GM19099 (cell line): ENCODE measurements at regions not wholly inside any gene's neighbourhood (a gene's known extent, or its start where the extent isn't known, plus 50 kb on each side); places are given as distances from the start of the nearest gene placed in this dataset.

ENCODE experiments used
- POLR2A ChIP-seq: IDR thresholded peaks from 3 replicates; pipeline ENCODE4 v1.6.1; 2011; ENCODE audit warnings: low read depth; ENCODE audit not compliant: insufficient read length; ENCODE audit errors: extremely low read depth

- no peak for TF ChIP-seq POLR2A
These were observed 60.9 kb upstream of the MGAT5 start for GRCh38 chr2:134193006-134193405.

GRCh38 chr2:134194519-134194918, 59.4 kb upstream of the MGAT5 start:
- no peak for TF ChIP-seq POLR2A

GRCh38 chr2:134195341-134195740, 58.5 kb upstream of the MGAT5 start:
- no peak for TF ChIP-seq POLR2A

GRCh38 chr2:134197445-134197844, 56.4 kb upstream of the MGAT5 start:
- TF ChIP-seq POLR2A: no peak

GRCh38 chr2:134198006-134198634, 55.8 kb upstream of the MGAT5 start:
- no peak for TF ChIP-seq POLR2A

- no peak for TF ChIP-seq POLR2A
These were observed 54.7 kb upstream of the MGAT5 start for GRCh38 chr2:134199123-134199522.

GRCh38 chr2:134200036-134200618, 53.7 kb upstream of the MGAT5 start:
- no peak for TF ChIP-seq POLR2A

- no peak for TF ChIP-seq POLR2A
These were observed 52.3 kb upstream of the MGAT5 start for GRCh38 chr2:134201533-134201932.

GRCh38 chr2:134202371-134202770, 51.5 kb upstream of the MGAT5 start:
- no peak for TF ChIP-seq POLR2A

GRCh38 chr2:134203175-134203574, 50.7 kb upstream of the MGAT5 start:
- TF ChIP-seq POLR2A: no peak
